Esophagus muscularis mucosa (tissue), 3 donors: ENCODE measurements at regions not wholly inside any gene's neighbourhood (a gene's known extent, or its start where the extent isn't known, plus 50 kb on each side); places are given as distances from the start of the nearest gene placed in this dataset.

Experiments
- CTCF ChIP-seq, 3 experiments: fragments of 200-600 bp in 2 of 3; fragments of 450-650 bp in 1 of 3; sonication (generic) in 2 of 3; IDR thresholded peaks; one replicate each; pipeline ENCODE4 v1.5.1; 2017 to 2019; ENCODE audit warnings: antibody characterized with exemption in 3 of 3, mild to moderate bottlenecking in 2 of 3, moderate library complexity in 1 of 3
- EP300 ChIP-seq: sonication (generic); formaldehyde crosslinking; IDR thresholded peaks from one replicate; pipeline ENCODE4 v1.6.1; 2017; ENCODE audit warnings: antibody characterized with exemption

- TF ChIP-seq CTCF (IDR thresholded peaks at IDR 0.05) (no peak), EP300 (no peak)
Observed at GRCh38 chr1:177890479-177890878, 79.4 kb downstream of the SEC16B start.
